HT1080 (cell line): ENCODE measurements at regions not wholly inside any gene's neighbourhood (a gene's known extent, or its start where the extent isn't known, plus 50 kb on each side); places are given as distances from the start of the nearest gene placed in this dataset.
"Not testable (repeated sequence)": the region's sequence is repeated elsewhere in the genome, so short reads cannot be mapped to it uniquely, and the experiment has no call there.

Experiments used
- DNase-seq: peaks from one replicate; pipeline ENCODE4 v3.0.0-alpha.2; 2015; ENCODE audit warnings: low read depth

- no peak for DNase-seq
Observed at GRCh38 chr6:134577998-134578397, 260.1 kb upstream of the SGK1 start.

GRCh38 chr6:134575221-134575620 is 257.3 kb upstream of the SGK1 start:
- DNase-seq: no peak

- no peak for DNase-seq
Observed at GRCh38 chr6:134574491-134574890, 256.6 kb upstream of the SGK1 start.

GRCh38 chr6:134569996-134570395 is 252.1 kb upstream of the SGK1 start:
- DNase-seq: not testable (repeated sequence)

GRCh38 chr6:134564705-134565104 is 246.8 kb upstream of the SGK1 start:
- no peak for DNase-seq

- no peak for DNase-seq
Observed at GRCh38 chr6:134560019-134560418, 242.1 kb upstream of the SGK1 start.

- no peak for DNase-seq
Observed at GRCh38 chr6:134557509-134557908, 239.6 kb upstream of the SGK1 start.

- no peak for DNase-seq
Observed at GRCh38 chr6:134555672-134556071, 237.8 kb upstream of the SGK1 start.

- no peak for DNase-seq
Observed at GRCh38 chr6:134553936-134554335, 236.0 kb upstream of the SGK1 start.

- peak; percentile 45 for DNase-seq
Observed at GRCh38 chr6:134551245-134551960, 233.5 kb upstream of the SGK1 start.

GRCh38 chr6:134550604-134551003 is 232.7 kb upstream of the SGK1 start:
- DNase-seq: peak; percentile 76

GRCh38 chr6:134549854-134550253 is 231.9 kb upstream of the SGK1 start:
- no peak for DNase-seq

GRCh38 chr6:134546962-134547645 is 229.2 kb upstream of the SGK1 start:
- no peak for DNase-seq

- DNase-seq: no peak
Observed at GRCh38 chr6:134544737-134545136, 226.8 kb upstream of the SGK1 start.

GRCh38 chr6:134543128-134543527 is 225.2 kb upstream of the SGK1 start:
- no peak for DNase-seq

- DNase-seq: no peak
Observed at GRCh38 chr6:134541001-134541400, 223.1 kb upstream of the SGK1 start.

- no peak for DNase-seq
Observed at GRCh38 chr6:134539865-134540323, 222.0 kb upstream of the SGK1 start.

- DNase-seq: not testable (repeated sequence)
Observed at GRCh38 chr6:134537765-134538164, 219.9 kb upstream of the SGK1 start.

GRCh38 chr6:134537146-134537555 is 219.2 kb upstream of the SGK1 start:
- peak; percentile 100 for DNase-seq

GRCh38 chr6:134535831-134536230 is 217.9 kb upstream of the SGK1 start:
- DNase-seq: no peak

- DNase-seq: peak; percentile 68
Observed at GRCh38 chr6:134534708-134535149, 216.8 kb upstream of the SGK1 start.

- no peak for DNase-seq
Observed at GRCh38 chr6:134533991-134534390, 216.1 kb upstream of the SGK1 start.
